ENCODE measurements at regions not wholly inside any gene's neighbourhood (a gene's known extent, or its start where the extent isn't known, plus 50 kb on each side); places are given as distances from the start of the nearest gene placed in this dataset.

GRCh38 chr1:29736582-29737188 is 500.4 kb downstream of the PTPRU start:
- Histone ChIP-seq H3K79me2 (ENCODE audit: insufficient read depth, low read length) (no peaks in the 10 kb centered on the region), H3K27me3 (ENCODE audit: insufficient read depth, low read length) (peaks cover 47% of the 10 kb centered on the region), H3K4me3 (replicated peaks in 1 of 2; ENCODE audit: low read depth in 1 of 2, low read length in 2 of 2) (no peak overlapping the region), H3K4me1 (ENCODE audit: control insufficient read depth in 1 of 2, insufficient read depth in 2 of 2, low read length in 2 of 2) (peaks cover 0 to 4% of the 10 kb centered on the region in 2 experiments; a peak in 1 of 4 replicates), H4K20me1 (ENCODE audit: insufficient read depth) (no peaks in the 10 kb centered on the region), H2AFZ (ENCODE audit: low read depth, low read length, poor library complexity, severe bottlenecking) (no peak overlapping the region), H3K9me3 (ENCODE audit: control insufficient read depth in 1 of 2, insufficient read depth in 1 of 2, low read depth in 1 of 2, low read length in 2 of 2) (no peaks in the 10 kb centered on the region), H3K9ac (ENCODE audit: low read length) (no peak overlapping the region), H3K4me2 (ENCODE audit: low read length) (no peak overlapping the region), H3K36me3 (ENCODE audit: control insufficient read depth in 1 of 2, insufficient read depth in 2 of 2, low read length in 2 of 2) (no peaks in the 10 kb centered on the region), H3K27ac (ENCODE audit: low read depth, low read length) (no peak overlapping the region), H3K9me2 (ENCODE audit: insufficient read depth) (no peaks in the 10 kb centered on the region)
- ChIA-PET RAD21 (ENCODE audit: low non-redundant PET in 1 of 2, low total read pairs in 2 of 2, uncharacterized antibody in 2 of 2, unreplicated experiment in 2 of 2) (no interaction called here), CTCF (no interaction called here), POLR2A (no interaction called here)
- no peak for TF ChIP-seq CEBPB (IDR thresholded peaks at IDR 0.05; ENCODE audit: low read depth)
- peak; percentile 92 for TF ChIP-seq REST (IDR thresholded peaks at IDR 0.05; ENCODE audit: low read depth)
- ATAC-seq (no peak), DNase-seq (ENCODE audit: low read depth, low spot score) (no peak)
- intact Hi-C loops (cut with micrococcal nuclease) = loop anchor here (5.0 kb wide), 1 partner anchor 269 kb away; no protein-coding TSS in a partner anchor
- no TSS peak for BruUV-seq (replicated peaks)

- intact Hi-C loops (cut with micrococcal nuclease) = no loop called here
- no peaks in the 10 kb centered on the region for H3K9me2 ChIP-seq (ENCODE audit: insufficient read depth)
- RAD21 ChIA-PET (ENCODE audit: low non-redundant PET in 1 of 2, low total read pairs in 2 of 2, uncharacterized antibody in 2 of 2, unreplicated experiment in 2 of 2) = no interaction called here
- CTCF ChIA-PET = no interaction called here
- no peak overlapping the region for H3K4me2 ChIP-seq (ENCODE audit: low read length)
- DNase-seq (ENCODE audit: low read depth, low spot score) (no peak), ATAC-seq (no peak)
- H3K79me2 ChIP-seq (ENCODE audit: insufficient read depth, low read length) = no peaks in the 10 kb centered on the region
- H2AFZ ChIP-seq (ENCODE audit: low read depth, low read length, poor library complexity, severe bottlenecking) = no peak overlapping the region
- no peak overlapping the region for H3K4me3 ChIP-seq (replicated peaks in 1 of 2; ENCODE audit: low read depth in 1 of 2, low read length in 2 of 2)
- H3K27ac ChIP-seq (ENCODE audit: low read depth, low read length) = no peak overlapping the region
- no peaks in the 10 kb centered on the region for H4K20me1 ChIP-seq (ENCODE audit: insufficient read depth)
- H3K36me3 ChIP-seq (ENCODE audit: control insufficient read depth in 1 of 2, insufficient read depth in 2 of 2, low read length in 2 of 2) = no peaks in the 10 kb centered on the region
- H3K9me3 ChIP-seq (ENCODE audit: control insufficient read depth in 1 of 2, insufficient read depth in 1 of 2, low read depth in 1 of 2, low read length in 2 of 2) = no peaks in the 10 kb centered on the region
- POLR2A ChIA-PET = no interaction called here
- no peak overlapping the region for H3K9ac ChIP-seq (ENCODE audit: low read length)
- H3K27me3 ChIP-seq (ENCODE audit: insufficient read depth, low read length) = peaks cover 15% of the 10 kb centered on the region; the same call in 1 of the 2 replicates
- peaks cover 0 to 4% of the 10 kb centered on the region in 2 experiments; a peak in 1 of 4 replicates for H3K4me1 ChIP-seq (ENCODE audit: control insufficient read depth in 1 of 2, insufficient read depth in 2 of 2, low read length in 2 of 2)
- BruUV-seq (replicated peaks) = no TSS peak
- TF ChIP-seq CTCF (IDR thresholded peaks at IDR 0.05 in 2 of 3, conservative IDR thresholded peaks at IDR 0.05 in 1 of 3; ENCODE audit: borderline replicate concordance in 1 of 3, insufficient read depth in 1 of 3, low read depth in 2 of 3, low read length in 2 of 3) (no peak), YY1 (IDR thresholded peaks at IDR 0.05; ENCODE audit: extremely low read depth, insufficient replicate concordance, low read depth, low read length) (no peak), POLR2AphosphoS5 (IDR thresholded peaks at IDR 0.05; ENCODE audit: low read depth, low read length) (no peak), FOSL1 (IDR thresholded peaks at IDR 0.05; ENCODE audit: low read depth) (no peak), TCF7L2 (IDR thresholded peaks at IDR 0.05; ENCODE audit: borderline replicate concordance, extremely low read depth, insufficient read depth, insufficient read length) (no peak), JUND (IDR thresholded peaks at IDR 0.05) (no peak), ZNF274 (IDR thresholded peaks at IDR 0.05; ENCODE audit: low read depth, low read length) (no peak), ELF1 (IDR thresholded peaks at IDR 0.05; ENCODE audit: borderline replicate concordance, low read depth) (no peak), CEBPB (IDR thresholded peaks at IDR 0.05; ENCODE audit: low read depth) (no peak), ATF3 (IDR thresholded peaks at IDR 0.05) (no peak), SRF (IDR thresholded peaks at IDR 0.05; ENCODE audit: low read depth) (no peak), MAX (IDR thresholded peaks at IDR 0.05) (no peak), EZH2 (IDR thresholded peaks at IDR 0.05) (no peak)
Measured at GRCh38 chr1:29732453-29732852, 496.1 kb downstream of the PTPRU start.

All from HCT116 (cell line).